HG02870 (cell line): ENCODE measurements at regions not wholly inside any gene's neighbourhood (a gene's known extent, or its start where the extent isn't known, plus 50 kb on each side); places are given as distances from the start of the nearest gene placed in this dataset.

Experiments used
- ATAC-seq: cut with Tn5 transposase; IDR thresholded peaks from one replicate; pipeline ENCODE4 v1.9.1; 2021; ENCODE audit warnings: mild to moderate bottlenecking, moderate library complexity; ENCODE audit not compliant: unreplicated experiment

DNA sequence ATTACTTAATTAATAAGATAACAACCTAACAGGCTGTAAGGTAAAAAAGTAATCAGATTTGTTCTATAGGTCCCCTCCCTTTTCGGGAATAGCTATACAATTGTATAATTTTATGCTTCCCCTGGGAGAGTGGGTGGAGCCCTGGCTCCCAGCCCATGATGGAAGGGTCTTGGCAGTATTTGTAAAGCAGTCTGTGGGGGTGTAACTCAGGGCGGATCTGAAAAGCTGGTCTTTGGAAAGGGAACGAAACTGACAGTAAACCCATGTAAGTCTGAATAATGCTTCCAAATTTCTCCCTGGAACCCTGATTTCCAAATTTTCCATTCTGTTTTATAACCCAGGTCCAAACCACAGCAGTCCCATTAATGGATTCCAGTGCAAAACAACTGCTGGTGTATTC, 110.4 kb downstream of the DAD1 start:
- no peak for ATAC-seq

DNA sequence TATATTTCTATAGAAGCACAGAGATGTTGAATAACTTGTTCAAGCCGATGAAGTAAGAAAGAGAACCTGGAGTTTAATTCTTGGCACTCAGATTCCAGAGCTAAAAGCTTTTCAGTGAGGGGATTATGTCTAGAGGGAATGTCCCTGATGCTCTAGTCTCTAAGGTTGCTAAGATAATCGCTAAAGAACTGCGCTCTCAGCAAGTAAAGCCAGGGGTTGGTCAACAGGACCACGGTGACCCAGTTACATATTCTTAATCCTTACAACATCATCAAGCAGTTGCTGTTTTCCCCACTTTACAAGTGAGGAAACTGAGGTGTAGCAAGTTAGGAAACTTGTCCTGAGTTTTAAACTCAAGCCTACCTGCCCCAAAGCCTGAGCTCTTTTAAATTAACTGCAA, 110.8 kb downstream of the DAD1 start:
- no peak for ATAC-seq

DNA sequence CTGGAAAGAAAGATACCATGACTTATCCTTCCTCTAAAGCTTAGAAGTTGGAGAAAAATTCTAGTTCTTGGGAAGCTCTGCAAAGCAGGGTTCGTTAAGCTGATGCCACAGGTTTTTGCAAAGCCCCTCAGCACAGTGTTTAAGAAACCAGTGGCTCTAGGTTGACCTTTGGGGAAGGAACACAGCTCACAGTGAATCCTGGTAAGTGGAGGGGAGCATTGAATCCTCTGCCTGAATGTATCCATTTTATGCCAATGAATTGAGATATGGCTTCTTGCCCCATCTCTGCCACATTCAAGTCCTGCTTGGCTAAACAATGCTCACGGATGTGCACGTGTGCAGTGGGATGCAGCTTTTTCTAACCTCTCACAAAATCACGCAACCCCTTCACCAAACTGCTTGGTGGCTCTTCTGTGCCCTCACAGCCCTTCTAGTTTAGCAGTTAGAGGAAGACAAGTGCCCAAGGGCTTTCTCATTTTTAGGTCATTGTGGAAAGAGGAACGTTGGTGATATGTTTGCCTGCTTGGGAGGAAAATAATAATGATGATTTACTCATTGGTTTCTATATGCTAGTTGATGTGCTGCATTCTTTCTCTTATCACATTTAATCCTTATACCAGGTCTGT, 111.3 kb downstream of the DAD1 start:
- ATAC-seq, result no peak

DNA sequence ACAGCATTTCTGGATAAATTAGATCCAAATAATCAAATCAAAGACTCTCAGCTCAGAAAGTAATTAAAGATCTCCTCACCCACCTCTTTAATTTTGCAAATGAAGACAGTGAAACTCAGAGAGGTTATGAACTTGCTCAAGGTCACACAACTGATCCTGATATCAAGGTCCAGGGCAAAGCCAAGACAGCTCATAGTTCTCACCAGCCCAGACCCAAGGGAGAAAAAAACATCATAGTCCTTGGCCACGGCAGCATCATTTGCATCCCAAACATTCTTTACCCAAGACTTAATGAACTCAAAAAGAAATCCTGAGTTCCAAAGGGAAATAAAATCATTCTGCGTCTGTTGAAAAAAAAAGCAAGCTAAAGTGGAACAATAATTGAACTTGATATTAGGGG, 112.1 kb downstream of the DAD1 start:
- no peak for ATAC-seq

DNA sequence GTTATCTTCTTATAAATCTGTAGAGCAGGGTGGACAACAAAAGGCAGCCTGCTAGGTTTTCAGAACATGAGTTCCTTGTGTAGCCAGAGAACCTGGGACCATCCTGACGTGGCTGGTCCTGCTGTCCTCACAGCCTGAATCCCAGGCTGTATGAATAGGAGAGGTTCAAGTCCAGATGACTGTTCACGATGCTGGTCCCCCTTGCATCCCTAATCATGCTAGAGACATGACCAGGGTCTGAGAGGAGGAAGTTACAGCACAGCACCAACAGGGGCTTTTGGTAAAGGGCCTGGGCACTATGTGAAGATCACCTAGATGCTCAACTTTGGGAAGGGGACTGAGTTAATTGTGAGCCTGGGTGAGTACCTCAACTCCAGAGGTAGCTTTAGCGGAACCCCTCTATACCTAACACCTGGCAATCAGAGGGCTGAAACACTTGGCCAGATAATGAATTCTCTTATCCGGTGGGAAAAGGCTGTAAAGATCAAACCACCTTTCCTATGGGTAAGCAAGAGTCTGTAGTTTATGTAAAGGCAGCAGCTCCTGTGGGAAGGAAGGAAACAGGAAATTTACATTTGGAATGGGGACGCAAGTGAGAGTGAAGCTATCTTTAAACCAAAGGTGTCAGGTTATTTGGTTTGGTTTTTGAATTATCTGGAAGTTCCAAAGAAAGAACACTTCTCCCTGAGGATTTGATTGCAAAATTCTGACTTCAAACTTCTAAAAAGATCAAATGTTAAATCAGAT, 112.8 kb downstream of the DAD1 start:
- no peak for ATAC-seq

DNA sequence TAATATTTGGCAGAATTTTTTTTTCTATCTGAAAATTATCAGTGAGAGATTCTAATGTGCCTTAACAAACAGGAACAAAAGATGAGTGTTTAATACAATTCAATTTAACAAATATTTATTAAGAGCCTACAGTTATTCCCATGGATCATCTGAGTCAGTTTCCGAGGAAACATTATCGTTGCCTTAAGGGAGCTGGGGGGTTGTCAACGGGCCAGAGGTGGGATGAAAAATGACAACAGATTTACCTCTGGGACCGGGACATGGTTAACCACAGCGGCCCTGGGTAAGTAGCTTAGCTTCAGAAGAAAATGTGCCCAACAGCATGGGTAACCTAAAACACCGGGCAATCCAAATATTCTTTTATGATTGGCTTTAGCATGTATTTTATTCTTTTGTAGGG, 113.6 kb downstream of the DAD1 start:
- ATAC-seq, result no peak

DNA sequence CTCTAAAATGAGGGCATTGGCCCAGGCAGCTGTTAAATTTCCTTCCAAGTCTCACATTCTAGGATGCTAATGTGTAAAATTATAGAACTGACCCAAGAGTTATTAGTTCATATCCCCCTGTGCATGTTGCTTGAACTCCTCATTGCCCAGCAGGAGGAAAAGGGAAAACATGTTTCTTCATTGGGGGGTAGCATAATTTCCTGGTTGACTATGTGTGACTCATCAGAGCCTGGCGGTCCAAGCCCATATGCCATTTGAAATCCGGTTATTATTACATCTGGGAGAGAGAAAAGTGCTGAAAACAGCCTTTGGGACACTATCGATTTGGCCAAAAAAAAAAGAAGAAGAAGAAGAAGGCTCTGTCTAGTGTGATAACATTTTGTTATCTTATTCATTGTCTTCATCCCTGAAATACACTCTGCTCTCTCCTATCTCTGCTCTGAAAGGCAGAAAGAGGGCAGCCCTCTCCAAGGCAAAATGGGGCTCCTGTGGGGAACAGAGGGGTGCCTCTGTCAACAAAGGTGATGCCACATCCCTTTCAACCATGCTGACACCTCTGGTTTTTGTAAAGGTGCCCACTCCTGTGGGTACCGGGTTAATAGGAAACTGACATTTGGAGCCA, 114.2 kb downstream of the DAD1 start:
- no peak for ATAC-seq

DNA sequence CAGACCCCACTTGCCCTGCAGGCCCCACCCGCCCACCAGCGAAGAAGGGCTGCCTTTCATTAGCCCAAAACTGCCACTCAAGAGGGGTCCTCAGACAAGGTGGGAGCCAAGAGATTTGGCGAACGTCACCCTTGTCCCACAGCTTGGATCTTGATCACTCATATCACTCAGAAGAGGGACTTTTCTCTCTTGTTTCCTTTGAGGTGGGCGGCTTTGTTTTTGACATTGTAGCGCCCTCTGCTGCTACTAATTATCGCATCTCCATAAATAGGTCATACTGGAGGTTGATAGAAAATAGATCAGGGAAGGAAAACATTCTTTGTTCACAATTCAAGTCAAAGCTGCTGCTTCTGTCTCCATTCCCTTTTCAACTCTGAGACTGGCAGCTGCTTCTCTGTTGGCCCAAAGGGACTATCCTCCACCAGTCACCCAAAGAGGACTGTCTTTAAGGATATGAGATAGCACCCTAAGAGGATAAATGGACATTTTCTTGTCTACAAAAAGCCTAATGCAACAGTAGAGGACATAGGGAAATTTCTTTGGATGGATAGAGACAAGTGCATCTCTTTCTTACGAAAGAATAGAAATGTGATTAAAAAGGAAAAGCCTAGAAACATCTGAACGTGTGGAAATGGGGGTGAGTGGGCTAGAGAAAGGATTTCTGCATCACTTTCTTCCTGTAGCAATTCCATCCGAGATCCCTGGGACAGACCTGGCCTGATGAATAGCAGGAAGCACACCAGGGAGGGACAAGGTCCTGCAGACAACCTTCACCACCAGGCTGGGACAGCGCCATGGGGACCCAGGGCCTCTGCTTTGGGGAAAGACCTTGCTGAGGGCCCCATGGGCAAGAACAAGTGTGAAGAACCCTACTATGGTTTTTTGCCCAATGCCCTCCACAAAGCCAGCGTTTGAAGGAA, 115.8 kb downstream of the DAD1 start:
- ATAC-seq, result peak; percentile 62

DNA sequence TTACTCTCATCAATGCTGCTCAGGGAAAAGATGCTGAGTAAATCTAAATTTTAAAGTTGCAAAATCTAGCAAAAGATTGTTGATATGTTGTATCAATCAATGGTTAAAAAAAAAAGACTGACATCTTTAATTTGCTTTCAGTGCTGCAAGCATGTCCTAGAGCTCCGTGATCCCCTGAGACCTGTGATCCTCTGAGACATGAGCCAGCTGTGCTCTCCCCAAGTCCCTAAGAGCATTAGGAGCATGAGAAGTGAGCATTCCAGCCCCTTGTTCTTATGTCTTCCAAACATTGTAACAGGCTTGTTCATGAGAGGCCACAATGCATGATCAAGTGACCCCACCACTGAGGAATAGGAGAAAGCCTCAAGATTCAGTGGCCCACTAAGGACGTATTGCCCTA, 116.6 kb downstream of the DAD1 start:
- no peak for ATAC-seq

DNA sequence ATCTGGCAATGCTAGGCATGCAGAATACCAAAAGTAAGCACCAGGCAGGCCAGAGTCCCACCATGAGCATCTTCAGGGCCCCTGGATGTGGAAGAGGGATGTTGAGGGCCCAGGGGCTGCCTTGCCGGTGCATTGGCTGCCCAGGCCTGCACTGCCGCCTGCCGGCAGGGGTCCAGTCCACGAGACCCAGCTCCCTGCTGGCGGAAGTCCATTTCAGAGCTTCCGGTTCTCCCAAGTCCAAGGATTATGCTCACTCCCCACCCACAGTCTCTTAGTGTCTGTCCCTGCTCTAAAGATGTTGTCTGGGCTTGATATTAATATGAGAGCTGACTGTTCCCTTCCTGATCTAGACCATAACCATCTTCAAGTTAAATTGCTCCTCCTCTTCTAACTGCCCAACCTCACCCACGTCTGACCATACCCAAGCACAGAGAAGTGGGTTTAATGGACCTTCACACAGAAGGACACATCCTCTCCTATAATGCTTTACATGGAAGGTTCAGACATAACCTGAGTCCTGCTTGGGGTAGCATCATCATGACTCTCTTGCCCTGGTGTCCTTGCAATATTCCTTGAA, 117.4 kb downstream of the DAD1 start:
- ATAC-seq, result no peak

DNA sequence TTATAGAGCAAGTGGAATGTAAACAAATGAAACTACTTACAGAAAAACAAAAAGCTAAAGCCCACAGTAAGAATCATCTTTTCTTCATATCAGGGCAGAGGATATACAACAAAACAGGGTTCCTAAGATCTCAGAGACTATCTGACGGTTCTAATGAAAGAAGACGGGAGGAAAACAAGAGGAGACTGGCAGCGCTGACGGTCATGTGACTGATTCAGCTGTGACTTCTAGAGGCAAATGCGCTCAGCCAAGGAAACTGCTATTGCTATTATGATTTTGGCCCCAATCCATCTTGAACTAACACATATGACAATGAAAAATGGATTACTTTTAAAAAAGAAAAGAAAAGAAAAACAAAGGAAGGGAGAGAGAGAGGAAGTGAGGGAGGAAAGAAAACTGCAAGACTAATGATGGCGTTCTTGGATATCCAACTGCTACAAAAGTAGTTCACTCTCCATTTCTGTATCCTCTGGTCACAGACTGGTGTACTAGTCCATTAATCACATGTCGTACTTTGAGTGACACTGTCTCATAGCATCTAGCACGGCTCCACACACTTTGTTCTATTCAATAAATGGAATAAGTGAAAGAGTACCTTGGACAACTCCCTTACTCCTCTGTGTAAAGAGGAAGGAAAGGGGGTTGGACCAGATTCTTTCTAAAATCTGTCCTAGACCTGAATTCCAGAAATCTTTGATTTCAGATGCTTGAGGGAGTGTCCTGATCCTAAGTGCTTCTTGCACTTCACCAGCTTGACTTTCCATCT, 119.3 kb downstream of the DAD1 start:
- no peak for ATAC-seq

DNA sequence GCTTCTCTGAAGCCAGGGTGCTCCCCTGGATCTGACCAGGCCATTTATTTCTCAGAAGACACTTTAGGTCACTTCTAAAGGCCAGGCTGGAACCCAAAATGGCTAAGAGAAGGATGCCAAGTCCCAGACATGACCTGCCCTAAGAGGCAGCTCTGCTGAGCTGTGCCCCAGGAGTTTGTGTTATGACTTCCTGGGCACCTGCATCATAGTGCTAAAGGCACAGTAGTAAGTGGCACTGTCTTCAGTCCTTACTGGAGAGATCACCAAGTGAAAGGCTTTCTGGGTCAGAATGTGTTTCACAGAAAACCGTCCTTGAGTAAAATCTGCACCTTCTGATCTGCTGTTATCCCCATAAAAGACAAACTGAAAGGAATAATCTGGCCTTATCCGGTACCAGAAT, 120.2 kb downstream of the DAD1 start:
- no peak for ATAC-seq

DNA sequence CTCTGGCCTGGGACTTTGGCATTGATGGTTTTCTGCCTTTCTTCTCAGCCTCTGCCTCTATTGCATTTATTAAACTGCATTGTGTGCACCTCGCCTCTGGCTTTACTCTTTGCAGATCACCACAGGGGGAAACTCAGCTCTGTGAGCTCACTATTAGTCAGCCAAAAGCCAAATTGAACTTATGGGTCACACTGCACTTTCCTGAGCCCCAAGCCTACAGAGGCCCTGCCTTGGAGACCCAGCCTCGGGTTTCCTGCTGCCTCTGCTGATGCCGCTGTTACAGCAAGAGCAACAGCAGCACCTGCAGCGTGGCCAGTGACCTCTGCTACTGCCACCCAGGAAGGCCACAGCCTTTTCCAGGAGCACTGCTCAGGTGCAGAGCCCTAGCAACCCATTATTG, 122.5 kb downstream of the DAD1 start:
- ATAC-seq, result peak; percentile 57

DNA sequence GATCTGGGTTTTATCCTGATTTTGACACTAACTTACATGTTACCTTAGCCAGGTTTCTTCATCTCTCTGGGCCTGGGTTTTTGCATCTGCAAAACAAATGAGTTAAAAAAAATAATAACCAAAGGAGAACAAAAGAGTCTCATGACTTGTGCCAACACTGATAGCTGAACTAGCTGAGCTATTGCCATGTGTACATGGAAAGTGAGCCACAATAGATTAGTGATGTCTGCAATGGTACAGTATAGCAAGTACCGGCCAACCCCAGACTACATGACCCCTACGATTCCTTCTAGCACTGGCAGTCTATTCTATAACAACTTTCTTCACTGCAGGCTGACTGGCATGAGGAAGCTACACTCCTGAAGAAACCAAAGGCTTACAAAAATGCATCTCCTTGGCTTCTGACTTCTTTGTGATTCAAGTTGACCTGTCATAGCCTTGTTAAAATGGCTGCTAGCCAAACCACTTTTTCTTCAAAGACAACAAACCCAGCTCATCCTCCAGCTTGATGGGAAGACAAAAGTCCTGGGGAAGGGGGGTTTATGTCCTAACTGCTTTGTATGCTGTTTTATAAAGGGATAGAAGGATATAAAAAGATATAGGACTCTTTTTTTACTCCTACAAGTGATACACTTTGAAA, 123.7 kb downstream of the DAD1 start:
- ATAC-seq, result no peak

DNA sequence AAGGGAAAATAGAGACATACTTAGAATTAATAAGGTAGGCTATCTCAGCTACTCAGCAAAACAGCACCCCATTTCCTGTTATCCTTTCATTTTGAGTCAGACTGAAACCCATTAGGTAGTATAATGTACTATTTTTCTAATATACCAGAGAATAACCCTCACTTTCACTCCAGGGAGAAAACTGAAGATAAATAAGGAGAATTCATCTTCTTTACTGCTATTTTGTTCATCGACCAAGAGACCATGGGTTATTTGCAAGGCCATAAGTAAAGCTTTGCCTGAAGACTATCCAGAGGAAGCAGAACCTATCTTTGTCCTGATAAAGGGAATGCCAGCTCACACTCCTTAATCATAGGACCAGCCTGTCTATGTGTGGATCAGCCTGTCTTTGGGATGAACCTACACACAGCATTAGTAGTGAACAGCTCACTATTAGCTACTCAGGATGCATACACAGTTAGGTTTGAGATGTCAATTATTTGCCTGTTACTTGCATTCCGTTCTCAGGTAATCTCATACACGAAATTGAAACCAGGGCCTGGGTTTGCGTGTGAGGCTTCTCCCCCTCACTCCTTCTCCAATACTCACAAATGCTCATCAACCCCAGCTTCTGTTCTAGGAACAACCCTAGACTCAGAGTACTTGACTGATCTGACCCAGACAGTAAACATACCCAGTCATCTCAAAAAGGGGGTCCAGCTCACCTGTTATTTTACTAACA, 124.4 kb downstream of the DAD1 start:
- peak; percentile 59 for ATAC-seq

DNA sequence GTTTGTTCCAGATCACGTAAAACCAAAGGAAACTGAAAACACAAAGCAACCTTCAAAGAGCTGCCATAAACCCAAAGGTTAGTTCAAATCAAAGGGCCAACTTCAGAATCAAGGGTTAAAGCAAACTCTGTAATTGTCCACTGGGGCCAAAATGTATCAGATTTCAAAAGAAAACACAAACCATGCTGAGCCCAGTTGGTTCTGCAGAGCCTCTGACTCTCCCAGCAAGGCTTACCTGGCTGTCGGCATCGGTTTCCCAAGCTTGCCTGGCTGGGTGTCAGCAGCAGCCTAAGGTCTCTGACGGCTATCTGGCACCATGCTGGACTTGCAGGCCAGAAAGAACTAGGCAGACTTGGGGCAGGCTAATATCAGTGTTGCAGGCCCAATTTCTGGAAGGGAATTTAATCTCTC, 125.3 kb downstream of the DAD1 start:
- ATAC-seq, result no peak

DNA sequence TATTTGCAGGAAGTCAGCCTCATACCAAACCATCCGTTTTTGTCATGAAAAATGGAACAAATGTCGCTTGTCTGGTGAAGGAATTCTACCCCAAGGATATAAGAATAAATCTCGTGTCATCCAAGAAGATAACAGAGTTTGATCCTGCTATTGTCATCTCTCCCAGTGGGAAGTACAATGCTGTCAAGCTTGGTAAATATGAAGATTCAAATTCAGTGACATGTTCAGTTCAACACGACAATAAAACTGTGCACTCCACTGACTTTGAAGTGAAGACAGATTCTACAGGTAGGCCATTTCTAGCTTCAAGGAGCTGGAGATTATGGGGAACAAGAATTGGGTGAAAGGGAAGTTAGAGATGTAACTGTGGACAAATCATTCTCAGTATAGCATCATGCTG, 126.1 kb downstream of the DAD1 start:
- no peak for ATAC-seq

DNA sequence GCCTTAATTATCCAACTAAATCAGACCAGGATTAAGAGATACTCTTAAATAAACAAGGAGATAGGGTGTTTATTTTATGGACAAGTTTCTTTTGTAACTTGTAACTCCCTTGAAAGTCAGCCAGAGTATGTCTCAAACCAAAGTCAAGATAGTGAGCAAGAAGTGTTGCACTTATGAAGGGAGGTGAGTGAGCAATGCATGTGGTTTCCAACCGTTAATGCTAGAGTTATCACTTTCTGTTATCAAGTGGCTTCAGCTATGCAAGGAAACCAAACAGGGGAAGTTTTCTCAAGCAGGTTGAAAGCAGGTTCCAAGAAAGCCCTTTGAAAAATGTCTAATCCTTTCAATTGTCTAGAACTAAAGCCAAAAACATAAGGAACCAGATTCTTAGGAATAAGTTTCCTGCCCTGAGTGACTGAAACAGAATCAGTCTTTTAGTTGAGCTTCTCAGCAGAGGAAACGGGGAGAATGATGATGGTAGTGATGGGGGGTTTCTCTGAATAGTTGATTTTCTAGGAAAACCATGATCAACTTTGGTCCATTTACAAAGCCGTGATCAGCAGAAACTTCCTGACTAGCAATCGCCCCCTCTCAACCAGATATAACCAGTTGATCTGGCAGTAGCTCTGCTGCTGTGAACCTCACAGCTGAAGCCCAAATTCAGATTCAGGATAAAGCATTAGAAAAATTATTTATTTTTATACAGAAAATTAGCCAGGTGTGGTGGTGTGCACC, 128.4 kb downstream of the DAD1 start:
- no peak for ATAC-seq
